HG02938 (cell line): ENCODE measurements at regions not wholly inside any gene's neighbourhood (a gene's known extent, or its start where the extent isn't known, plus 50 kb on each side); places are given as distances from the start of the nearest gene placed in this dataset.
"Not testable (repeated sequence)": the region's sequence is repeated elsewhere in the genome, so short reads cannot be mapped to it uniquely, and the experiment has no call there.

Experiments
- ATAC-seq: cut with Tn5 transposase; IDR thresholded peaks from one replicate; pipeline ENCODE4 v1.9.1; 2021; ENCODE audit warnings: mild to moderate bottlenecking, moderate library complexity; ENCODE audit not compliant: unreplicated experiment

DNA sequence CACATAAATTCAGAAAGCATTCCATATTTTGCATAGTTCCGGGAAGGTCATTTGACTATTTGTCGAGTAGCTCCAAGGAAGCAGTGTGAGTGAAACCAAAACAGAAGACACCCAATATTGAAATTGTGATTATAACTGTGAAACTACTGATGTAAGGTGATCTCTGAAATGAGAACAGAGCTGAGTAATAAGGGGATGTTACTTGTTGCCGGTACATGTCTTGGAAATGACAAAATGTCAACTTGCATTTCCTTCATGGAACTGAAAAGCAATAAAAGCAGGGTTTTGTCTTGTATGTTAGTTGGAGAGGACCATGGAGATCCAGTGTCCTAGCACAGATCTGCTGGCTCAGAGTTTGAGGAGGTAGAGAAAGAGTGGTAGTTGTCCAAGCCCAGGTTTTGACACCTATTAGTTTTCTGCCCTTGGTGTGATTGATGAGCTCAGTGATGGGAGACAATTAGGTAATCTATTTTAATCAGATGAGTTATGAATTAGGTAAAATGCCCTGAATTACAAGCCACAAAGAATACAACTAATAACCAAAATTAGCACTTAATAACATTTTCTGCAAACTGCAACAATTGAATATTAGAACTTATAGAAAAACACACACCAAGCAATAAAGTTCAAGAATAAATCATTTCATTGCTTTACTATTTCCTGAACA lies 58.7 kb upstream of the ZNF519 start:
- peak; percentile 89 for ATAC-seq

DNA sequence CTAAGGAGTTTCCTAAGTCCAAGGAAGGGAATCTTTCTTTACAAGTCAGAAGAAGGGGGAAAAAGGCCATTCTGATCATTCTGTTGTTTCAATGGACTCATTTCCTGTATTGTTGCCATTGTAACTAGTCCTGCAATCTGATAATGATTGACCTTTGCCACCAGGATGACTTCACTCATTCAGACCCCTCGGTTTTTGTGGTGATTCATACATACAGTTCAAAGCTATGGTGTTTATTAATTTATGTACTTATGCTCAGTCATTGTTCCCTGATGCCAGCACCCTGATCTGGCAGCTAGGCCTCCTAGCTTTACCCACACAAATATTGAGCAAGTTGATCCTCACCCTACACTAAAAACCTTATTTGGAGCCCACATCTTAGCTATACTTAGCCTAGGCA lies 57.6 kb upstream of the ZNF519 start:
- ATAC-seq = peak; percentile 61

DNA sequence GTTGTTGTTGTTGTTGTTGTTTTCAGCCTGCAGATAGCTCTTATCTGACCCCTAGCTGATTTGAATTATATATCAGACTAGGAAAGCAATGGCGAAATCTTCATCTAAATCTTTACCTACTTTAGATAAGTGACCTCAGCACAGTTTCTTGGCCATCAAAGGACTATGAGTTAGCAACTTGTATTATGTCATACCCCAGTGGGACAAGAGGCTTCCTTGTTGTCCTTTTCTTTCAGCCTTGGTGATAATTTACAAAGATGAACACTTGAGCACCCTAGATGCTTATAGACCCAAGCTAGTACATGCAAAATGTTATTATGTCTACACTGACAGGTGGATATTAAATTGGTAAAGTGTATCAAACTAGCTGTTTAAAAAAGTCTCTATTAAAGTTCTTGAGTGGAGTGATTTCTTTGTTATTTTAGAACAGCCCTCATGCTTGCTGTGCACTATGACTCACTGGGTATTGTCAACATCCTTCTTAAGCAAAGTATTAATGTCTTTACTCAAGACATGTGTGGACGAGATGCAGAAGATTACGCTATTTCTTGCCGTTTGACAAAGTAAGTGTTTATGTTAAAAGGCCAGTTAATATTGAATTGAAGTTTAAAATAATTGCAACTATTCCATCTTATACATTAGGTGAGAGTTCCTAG lies 56.6 kb upstream of the ZNF519 start:
- not testable (repeated sequence) for ATAC-seq
